ENCODE measurements at regions not wholly inside any gene's neighbourhood (a gene's known extent, or its start where the extent isn't known, plus 50 kb on each side); places are given as distances from the start of the nearest gene placed in this dataset.

DNA sequence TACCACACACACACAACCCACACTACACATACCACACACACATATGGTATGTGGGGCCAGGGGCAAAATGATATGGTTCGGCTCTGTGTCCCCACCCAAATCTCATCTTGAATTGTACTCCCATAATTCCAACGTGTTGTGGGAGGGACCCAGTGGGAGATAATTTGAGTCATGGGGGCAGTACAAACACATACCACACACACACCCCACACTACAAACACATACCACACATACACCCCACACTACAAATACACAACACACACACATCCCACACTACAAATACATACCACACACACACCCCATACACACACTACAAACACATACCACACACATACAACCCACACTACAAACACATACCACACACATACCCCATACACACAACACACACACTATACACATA, 117.8 kb downstream of the TTC32 start:
- no peak for DNase-seq (ENCODE audit: low spot score)

DNA sequence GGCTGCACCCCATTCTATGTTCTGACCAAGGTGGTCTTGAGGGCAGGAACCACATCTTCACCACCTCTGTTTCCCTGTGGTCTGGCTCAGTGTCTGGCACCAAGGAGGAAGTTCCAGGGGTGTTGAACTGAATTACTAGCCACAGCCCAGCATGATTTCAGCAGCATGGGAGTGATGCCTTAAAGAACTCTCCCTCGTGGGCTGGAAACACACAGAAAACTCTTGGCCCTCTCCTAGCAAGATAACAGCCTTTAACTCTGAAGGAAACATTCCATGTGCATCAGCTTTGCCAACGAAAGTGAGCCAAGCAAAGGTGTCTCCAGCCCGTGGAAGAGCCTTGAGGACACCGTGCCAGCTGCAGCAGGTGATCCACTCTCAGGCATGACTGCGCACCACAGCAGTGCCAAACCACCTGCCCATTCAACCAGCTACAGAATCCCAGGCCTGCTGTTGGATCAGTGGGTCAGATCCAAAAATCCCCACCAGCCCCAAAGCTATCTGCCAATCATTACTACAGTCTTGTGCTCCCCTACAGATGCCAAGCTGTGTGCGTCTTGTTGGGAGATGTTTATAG, 124.8 kb downstream of the TTC32 start:
- DNase-seq (ENCODE audit: low spot score) = no peak

DNA sequence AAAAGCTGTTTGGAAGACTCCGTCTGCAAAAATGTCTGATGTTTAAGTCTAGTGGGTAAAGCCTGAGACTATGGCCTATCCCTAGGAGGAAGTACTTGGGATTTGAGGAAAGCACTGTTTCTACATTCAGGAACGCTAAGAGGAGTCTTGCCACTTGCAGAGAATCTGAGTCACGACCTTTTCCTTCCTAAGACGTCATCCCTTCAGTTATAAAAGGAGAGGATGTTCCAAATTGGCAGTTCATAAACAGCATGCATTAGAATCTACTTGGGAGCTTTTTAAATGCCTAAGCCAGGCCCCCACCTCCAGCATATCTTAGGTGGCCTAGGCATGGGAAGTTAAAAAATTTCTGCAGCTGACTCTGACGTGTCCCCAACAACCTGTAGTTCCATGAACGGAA, 125.9 kb downstream of the TTC32 start:
- DNase-seq (ENCODE audit: low spot score) = no peak

DNA sequence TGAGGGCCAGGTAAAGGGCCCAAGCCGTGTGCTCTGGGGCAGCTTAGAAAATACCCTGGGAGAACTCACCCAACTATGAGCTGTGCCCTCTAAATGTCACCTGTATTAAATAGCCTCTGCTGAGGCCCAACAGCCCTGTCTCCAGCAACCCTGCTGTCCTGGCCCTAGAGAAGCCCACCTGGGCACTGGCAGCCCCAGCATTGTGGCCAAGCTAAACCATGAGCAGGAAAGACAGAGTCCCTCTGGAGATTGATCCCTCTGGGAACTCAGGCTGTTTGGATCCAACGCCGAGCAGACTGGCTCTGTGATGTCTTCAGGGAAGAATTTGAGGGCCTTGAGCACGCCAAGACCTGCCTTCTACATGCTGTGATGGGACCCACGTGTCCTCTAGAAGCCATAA, 126.5 kb downstream of the TTC32 start:
- DNase-seq (ENCODE audit: low spot score) = no peak

DNA sequence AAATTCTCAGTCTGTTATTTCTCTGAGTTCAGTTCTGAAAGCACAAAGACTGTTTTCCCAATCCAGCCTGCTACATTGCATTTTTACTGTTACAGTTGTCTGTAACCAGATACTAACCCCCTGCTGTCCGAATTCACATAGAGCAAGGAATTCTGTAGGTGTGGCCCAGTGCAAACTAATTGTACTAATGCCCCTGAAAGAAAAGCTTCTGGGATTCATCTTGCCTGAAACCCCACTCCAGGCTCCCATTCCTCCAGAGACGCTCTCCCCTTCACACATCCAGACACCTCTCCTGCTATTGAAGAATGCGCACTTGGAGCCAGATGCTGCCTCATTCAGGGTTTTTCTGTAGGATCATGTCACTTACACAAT, 127.0 kb downstream of the TTC32 start:
- no peak for DNase-seq (ENCODE audit: low spot score)

DNA sequence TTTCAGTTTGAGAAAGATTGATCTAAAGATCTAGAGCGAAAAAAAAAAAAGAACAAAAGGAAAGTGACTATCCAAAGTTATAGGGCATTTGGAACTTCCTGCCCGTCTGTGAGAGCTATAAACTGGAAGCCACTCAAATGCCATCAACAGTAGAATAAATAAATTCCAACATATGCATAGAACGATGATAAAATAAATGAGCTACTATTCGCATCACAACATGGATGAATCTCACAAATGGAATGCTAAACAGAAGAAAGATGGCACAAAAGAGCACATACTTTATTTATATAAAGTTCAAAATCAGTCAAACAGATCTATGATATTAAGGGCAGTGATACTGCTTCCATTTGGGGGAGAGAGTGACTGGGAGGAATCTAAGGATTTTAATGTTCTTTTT, 128.8 kb downstream of the TTC32 start:
- DNase-seq (ENCODE audit: low spot score) = no peak

DNA sequence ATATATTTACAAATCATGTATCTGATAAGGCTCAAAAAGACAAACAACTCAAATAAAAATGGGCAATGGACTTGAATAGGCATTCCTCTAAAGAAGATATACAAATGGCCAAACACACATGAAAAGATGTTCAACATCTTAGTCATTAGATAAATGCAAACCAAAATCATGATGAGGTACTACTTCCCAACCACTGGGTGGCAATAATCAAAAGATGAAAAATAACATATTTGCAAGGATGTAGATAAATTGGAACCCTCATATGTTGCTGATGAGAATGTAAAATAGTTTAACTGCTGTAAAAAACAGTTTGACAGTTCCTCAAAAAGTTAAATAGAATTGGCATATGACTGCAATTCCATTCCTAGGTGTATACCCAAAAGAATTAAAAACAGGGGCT, 132.3 kb downstream of the TTC32 start:
- DNase-seq (ENCODE audit: low spot score) = no peak

DNA sequence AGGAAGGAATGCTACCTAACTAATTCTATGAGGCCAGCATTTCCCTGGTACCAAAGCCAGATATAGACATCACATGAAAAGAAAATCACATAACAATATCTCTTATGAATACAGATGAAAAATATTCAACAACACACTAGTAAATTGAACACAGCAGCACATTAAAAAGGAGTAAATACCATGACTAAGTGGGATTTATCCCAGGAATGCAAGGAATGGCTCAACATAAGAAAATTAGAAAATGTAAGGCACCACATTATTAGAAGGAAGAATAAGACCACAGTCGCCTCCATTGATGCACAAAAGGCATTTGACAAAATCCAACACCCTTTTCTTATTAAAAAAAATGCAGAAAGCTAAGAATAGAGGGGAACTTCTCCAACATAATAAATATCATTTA, 133.9 kb downstream of the TTC32 start:
- no peak for DNase-seq (ENCODE audit: low spot score)

DNA sequence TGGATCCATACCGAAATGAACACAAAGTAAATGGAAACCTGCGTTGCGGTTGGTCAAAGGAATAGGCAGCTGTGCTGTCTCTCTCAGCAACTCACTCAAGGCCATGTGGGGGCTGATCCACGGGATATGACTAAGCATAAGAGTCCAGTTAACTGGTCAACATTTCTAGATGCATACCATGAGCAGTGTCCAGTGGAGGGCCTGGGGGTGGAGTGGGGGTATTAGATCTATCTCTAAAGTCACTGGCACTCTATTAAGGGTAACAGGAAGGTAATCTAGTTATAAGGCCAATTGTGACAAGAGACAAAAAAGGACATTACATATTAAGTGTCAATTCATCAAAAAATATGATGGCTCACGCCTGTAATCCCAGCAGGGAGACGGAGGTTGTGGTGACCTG, 136.8 kb downstream of the TTC32 start:
- no peak for DNase-seq (ENCODE audit: low spot score)

DNA sequence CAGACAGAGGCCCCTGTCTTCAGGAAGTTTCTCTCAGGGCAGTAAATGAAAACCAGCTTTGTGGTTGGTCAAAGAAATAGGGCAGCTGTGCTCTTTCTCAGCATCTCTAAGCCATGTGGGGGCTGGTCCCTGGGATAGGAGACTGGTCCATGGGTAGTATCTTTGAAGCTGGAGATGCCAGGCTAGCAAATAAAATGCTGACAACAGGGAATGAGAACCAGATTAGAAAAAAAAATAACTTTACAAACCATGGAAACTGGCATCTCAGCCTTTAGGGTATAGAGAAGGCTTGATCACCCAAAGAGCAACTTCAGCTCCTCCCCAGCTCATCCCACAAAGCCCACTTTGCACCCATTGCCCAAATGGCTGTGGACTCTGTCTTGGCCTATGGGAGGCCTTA, 138.1 kb downstream of the TTC32 start:
- no peak for DNase-seq (ENCODE audit: low spot score)

DNA sequence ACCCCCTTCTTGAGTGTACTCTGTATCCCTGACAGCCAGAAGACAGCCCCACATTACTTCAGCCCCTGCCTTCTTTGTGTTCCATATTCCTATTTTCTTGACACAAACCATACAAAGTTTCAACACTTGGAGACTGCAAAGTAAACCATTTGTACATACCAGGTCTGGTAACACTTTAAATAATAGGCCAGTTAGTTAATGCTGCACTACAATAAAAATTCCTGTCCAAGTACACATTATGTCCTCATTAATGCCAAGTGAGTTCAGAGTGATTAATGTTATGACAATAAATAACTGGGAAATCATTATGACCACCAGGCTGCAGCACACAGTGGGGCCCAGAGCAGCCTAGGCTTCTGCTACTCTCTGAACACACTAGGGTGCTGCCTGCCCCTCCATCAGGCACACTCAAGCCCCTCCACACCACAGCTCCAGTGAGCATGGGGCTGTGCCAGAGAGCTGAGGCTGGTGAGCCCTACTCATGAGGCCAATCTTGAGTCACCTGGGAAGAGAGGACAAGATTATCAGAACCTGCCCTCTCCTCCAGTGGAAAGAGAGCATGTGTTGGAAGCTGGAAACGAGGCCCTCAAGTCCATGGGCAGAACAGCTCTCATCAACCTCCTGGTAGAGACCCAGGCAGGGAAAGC, 138.7 kb downstream of the TTC32 start:
- no peak for DNase-seq (ENCODE audit: low spot score)

DNA sequence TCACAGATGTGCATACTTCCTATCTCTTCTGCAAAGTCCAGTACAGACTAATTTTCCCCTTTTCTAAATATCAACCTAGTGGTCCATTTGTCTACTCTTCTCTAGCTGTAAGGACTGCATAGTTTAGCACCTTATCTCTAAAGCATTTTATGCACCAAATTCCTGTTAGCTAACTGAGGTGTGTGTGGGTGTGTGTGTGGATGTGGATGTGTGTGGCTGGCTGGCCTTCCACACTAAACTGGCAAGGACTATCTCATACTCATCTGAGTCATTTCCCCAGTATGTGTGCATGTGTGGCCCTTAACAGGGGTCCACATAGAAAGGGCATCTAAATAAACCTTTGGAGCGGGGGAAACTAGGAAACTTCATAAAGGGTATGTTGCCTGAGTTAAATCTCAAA, 139.6 kb downstream of the TTC32 start:
- DNase-seq (ENCODE audit: low spot score) = no peak

DNA sequence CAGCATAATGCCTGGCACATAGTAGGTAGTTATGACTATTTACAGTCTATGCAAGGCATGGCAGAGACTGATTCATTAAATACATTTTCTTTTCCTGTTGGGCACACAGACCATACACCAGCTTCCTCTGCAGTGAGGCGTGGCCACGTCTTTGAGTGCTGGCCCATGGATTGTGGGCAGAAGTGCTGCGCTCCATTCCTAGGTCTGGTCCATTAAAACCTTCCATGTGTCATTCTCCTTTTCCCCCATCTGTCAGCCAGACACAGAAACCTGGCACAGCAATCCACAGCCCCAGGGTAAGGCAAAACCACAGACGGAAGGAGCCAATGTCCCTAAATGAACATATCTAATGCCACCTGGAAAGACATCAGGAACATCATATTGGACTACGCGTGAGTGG, 141.9 kb downstream of the TTC32 start:
- no peak for DNase-seq (ENCODE audit: low spot score)

DNA sequence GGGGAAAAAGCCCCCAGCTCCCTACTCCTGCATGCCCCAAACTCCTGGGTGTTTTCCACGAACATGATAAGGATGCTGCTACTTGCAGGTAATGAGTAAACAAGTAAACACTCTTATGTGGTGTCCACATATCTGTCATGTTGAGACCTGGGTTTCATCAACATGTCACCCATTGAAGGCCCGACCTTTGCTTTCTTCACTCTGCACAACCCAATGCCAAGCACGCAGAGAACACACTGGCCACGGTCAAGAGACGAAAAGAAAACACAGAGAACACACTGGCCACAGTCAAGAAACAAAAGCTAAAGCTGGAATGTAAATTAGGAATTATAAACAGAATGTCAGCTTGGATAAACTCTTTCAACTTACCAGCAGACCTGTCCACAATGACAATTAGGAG, 143.1 kb downstream of the TTC32 start:
- DNase-seq (ENCODE audit: low spot score) = no peak

DNA sequence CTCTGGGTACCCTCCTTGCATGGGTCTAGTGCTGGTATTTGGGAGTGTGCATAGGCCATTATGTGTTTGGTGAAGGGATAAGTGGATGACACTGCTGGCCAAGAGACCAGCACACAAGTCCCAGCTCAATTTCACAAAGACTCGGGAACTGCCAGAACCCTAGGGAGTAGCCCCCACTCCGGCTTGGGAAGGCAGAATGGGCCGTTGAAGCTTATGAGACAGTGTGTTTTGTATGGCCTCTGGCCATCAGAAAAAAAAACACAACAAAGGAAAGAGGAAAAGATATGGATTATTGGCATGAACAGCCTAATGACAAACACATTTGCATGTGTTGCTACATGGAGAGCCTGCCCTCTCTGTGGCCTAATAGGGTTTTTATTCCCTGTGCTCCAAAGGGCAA, 144.2 kb downstream of the TTC32 start:
- DNase-seq (ENCODE audit: low spot score) = no peak

DNA sequence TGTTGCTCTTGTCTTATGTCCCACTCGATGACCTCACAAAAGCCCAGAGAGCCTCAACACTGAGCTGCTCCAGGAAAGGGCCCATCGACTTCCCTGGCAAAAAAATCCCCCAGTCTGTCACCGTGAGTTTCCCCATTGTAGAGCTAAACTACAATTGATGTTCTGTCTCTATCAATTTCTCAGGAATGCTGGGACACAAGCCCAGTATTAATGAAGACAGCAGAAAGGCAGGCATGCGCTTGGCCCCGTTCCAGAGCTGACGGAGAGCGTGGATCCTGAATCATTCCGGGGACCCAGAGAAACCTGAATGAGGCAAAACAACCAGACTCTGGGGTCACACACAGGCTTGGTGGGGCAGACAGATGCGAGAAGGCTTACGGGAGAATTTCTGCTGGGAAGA, 146.9 kb downstream of the TTC32 start:
- DNase-seq (ENCODE audit: low spot score) = no peak

DNA sequence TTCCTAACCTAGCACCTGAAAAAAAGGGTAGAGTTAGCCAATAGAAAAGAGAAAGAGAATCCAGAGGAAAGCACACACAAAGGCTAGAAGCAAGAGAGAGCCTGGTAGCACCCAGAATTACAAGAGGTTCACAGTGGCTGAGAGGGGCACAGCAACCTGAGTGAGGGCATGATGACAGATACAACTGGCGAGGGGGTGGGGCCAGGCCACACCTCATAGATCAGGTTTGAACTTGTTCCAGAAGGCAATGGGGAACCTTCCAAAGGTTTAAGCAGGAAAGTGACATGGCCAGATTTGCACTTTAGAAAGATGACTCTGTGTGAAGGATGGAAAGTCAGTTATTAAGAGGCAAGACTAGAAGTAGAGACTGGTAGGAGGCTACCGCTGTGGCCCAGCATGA, 148.0 kb downstream of the TTC32 start:
- no peak for DNase-seq (ENCODE audit: low spot score)

DNA sequence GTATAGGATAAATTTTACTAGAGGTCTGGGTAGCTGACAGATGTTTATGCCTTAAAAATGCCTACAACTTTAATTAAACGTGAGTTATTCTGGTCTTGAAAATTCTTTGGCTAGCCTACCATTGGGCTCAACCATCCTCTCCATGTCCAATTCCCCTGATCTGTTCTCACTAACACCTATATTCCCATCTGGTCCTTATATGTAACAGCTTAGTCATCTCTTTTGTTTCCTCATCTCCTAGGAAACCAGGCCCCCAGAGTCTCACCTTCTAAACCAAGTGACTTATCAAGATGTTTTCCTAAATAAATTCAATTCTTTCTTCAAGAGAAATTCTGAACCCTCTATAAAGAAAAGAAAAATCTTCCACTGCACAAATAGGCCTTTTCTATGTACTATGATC, 148.5 kb downstream of the TTC32 start:
- no peak for DNase-seq (ENCODE audit: low spot score)

DNA sequence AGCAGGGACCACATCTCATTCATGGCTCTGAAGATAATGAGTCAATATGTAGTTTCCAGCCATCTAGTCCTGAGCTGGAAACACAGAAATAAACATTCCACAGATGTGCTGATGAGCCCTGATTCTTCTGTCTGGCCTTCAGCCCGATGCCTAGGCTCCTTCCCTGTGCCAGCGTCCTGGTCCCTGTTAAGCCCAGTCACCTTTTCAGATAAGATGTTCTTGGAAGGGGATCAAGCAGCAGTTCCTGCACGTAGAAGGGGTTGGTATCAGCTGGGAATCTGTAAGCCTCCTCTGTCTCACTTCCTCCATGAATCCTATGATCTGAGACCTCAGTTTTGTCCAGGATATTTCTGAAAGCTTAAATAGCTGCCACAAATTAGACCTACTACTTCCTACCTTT, 149.3 kb downstream of the TTC32 start:
- no peak for DNase-seq (ENCODE audit: low spot score)

DNA sequence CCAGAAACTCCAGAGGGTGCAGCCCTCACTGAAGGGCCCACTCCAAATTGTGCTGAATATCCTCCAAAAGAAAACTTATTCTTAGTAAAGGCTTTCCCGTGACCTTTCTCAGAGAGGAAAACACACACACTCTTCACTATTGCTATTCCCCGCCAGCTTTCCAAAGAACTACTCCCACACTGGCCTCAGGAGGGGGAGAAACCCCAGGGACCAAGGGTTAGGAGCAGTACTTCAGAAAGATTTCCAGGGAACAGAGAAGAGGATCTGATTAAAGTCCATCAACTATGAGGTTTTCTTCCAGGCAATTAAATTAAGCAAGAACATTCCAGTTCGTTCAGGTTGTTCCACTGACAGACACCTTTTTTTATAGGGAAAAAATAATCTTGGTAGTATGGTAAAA, 150.2 kb downstream of the TTC32 start:
- DNase-seq (ENCODE audit: low spot score) = no peak

DNA sequence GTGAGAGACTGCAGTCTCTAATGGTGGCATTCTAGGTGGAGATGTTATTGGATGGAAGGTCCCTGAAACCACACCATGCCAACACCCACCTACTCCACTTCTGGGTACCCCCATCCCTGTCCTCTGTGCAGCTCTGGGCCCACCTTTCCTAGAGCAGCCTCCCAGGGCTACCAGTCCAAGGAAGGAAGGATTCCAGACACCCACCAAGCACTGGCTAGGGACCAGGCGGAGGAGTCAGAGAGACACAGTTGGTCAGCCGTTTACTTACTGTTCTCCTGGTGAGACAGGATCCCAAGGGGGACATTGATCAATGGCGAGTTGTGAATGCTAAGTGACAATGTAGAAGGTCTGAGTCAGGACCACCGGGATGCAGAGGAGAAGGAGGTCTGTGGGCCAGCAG, 151.6 kb downstream of the TTC32 start:
- no peak for DNase-seq (ENCODE audit: low spot score)

DNA sequence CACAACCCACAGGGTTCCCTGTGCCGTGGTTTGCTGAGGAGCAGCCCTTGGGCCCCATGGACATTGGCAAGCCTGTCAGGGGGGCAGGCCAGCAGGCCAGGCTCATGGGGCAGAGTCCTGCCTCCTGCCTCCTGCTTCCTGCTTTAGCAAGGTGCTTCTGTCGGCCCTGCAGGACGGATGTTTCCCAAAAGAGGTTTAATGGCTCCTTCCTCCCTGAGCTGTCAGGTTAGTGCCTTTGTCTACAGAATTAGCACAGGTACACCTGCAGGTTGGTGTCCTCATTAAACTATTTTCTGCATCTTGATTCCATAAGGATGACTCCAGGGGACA, 152.3 kb downstream of the TTC32 start:
- DNase-seq (ENCODE audit: low spot score) = no peak

DNA sequence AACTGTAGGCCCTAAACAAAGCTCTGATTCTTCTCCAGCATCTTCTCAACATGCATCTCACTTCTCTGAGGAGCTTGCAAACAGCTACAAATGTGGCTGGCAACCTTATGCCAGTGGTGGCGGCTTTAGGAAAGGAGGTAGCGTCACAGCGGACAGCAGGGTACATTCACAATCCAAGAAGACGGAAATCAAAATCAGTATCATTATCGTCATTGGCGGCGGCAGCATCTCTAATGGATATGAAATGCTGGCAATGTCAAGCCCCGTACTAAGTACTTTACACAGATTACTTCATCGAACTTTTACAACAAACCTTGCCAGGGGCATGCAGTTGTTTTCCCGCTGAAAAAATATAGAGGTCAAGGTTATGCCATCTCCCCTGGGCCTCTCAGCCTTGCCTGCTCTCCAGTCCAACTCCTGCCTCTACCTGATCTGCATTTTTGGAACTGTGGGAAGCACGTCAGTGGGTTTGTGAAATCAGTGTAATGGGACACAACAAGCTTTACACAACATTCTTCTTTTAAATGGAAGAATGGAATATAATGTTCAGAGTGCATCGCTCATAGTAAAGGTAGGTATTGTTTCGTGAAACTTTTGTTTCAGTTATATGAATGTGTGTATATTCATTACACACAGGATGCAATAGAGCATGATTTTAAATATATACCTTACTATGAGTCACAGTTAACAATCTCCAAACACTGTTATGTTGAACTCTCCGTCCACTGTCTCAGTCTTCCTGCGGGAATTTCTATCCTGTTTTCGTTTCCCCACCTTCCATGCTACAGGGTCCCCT, 152.9 kb downstream of the TTC32 start:
- DNase-seq (ENCODE audit: low spot score) = no peak

DNA sequence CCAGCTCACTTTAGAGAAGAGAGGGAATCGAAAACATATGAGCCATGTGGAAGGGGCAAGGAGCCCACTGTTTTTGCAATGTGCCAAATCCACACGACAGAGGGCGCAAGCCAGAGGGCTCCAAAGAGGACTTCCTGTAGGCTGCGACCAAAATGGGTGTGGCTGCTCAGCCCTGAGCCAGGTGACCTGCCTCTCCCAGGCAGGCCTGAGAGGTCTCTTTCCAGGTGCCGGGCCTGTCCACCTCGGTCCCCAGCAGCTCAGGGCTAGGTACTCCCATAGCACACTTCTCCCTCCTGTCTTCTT, 153.8 kb downstream of the TTC32 start:
- no peak for DNase-seq (ENCODE audit: low spot score)
